ENCODE measurements at regions not wholly inside any gene's neighbourhood (a gene's known extent, or its start where the extent isn't known, plus 50 kb on each side); places are given as distances from the start of the nearest gene placed in this dataset.

DNA sequence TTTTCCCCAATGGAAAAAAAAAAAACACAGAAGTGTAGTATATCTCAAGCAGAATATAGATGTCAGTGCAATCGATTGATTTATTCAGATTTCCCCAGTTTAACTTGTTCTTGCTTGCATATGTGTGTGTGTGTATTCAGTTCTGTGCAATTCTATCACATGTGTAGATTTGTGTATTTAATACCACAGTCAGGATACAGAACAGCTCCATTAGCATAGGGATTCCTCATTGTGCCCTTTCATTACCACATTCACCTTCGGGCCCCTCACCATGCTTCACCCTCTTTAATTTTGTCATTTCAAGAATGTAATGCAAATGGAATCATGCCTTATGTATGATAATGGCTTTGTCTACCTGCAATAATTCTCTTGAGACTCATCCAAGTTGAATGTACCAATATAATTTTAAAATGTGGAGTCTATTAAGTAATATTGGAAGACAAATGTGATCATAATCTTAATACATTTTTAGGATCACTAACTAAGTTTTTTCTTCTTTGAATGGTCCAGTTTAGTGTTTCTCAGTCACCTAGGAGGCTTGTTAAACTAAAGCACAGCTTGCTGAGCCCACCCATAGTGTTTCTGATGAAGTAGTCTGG is 187.9 kb downstream of the TENT5A start:
- no peak overlapping the region for H3K4me3 ChIP-seq
- intact Hi-C loops (cut with DNase I) = no loop called here
- WGBS (ENCODE audit: insufficient coverage, low coverage, low lambda C conversion rate, missing lambda C conversion rate) = 89% methylated on average over 2 of the region's 2 CpGs
- TF ChIP-seq POLR2A (IDR thresholded peaks at IDR 0.05) = no peak
- TF ChIP-seq, protein P1, sequence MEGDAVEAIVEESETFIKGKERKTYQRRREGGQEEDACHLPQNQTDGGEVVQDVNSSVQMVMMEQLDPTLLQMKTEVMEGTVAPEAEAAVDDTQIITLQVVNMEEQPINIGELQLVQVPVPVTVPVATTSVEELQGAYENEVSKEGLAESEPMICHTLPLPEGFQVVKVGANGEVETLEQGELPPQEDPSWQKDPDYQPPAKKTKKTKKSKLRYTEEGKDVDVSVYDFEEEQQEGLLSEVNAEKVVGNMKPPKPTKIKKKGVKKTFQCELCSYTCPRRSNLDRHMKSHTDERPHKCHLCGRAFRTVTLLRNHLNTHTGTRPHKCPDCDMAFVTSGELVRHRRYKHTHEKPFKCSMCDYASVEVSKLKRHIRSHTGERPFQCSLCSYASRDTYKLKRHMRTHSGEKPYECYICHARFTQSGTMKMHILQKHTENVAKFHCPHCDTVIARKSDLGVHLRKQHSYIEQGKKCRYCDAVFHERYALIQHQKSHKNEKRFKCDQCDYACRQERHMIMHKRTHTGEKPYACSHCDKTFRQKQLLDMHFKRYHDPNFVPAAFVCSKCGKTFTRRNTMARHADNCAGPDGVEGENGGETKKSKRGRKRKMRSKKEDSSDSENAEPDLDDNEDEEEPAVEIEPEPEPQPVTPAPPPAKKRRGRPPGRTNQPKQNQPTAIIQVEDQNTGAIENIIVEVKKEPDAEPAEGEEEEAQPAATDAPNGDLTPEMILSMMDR (IDR thresholded peaks at IDR 0.05) = no peak
- no peak for ATAC-seq
- no peaks in the 10 kb centered on the region for H3K9me3 ChIP-seq
- no peaks in the 10 kb centered on the region for H3K36me3 ChIP-seq
- DNase-seq = no peak
- H3K4me1 ChIP-seq = peaks cover 0 to 21% (median 7%) of the 10 kb centered on the region in 4 donors
- H3K27me3 ChIP-seq = no peaks in the 10 kb centered on the region
- no peak overlapping the region for H3K27ac ChIP-seq

DNA sequence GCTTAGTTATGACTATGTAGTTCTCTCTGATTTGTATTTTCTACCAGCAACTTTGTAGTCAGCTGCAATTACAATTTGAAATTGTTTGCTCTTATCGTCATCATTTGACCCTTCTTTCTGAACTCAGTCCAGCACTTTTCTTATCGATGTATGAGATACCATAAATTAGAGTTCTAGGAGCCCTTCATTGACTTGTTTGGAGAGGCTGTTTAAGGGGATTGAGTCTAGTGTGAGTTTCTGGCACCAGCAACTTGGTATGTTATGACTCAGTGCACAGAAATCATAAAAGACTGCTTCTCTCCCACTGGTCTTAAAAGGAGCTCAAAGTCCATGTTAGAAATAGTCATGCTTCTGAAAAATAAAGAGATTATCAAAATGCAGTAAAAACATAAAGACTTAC is 190.3 kb downstream of the TENT5A start:
- Histone ChIP-seq H3K27ac (no peak overlapping the region), H3K9me3 (no peaks in the 10 kb centered on the region), H3K27me3 (no peaks in the 10 kb centered on the region), H3K4me3 (no peak overlapping the region), H3K4me1 (peaks cover 0 to 21% (median 7%) of the 10 kb centered on the region in 4 donors), H3K36me3 (no peaks in the 10 kb centered on the region)
- intact Hi-C loops (cut with DNase I) = no loop called here
- TF ChIP-seq POLR2A (IDR thresholded peaks at IDR 0.05) = no peak
- TF ChIP-seq, protein P1 (IDR thresholded peaks at IDR 0.05) = no peak
- 21% methylated on average over 2 of the region's 2 CpGs for WGBS (ENCODE audit: insufficient coverage, low coverage, low lambda C conversion rate, missing lambda C conversion rate)
- DNase-seq (no peak), ATAC-seq (peak in 3 of 4 donors; percentile 45 to 77 (median 62))

DNA sequence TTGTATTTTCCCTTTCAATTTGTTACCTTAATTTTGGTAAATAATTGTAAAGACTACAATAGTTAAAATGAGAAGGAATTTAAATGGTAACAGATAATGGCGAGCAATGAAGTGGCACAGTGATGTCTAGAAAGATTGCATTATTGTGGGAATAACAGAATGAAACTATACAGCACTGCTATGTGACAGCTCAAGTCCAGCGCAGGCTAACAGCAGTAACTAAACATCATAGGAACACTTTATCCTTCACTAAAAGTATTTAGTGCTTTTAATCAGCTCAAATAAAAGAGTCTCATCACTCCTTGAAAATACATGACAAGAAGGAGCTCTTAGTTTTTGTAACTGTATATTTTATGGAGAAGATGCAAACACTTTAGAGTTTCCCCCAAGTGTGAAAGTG is 190.8 kb downstream of the TENT5A start:
- intact Hi-C loops (cut with DNase I) = no loop called here
- no peak for ATAC-seq
- Histone ChIP-seq H3K4me3 (no peak overlapping the region), H3K36me3 (no peaks in the 10 kb centered on the region), H3K4me1 (peaks cover 0 to 21% (median 7%) of the 10 kb centered on the region in 4 donors), H3K9me3 (no peaks in the 10 kb centered on the region), H3K27ac (no peak overlapping the region), H3K27me3 (no peaks in the 10 kb centered on the region)
- no peak for DNase-seq
- TF ChIP-seq, protein P1 (IDR thresholded peaks at IDR 0.05) = no peak
- no peak for TF ChIP-seq POLR2A (IDR thresholded peaks at IDR 0.05)
- 70% methylated on average over 2 of the region's 2 CpGs for WGBS (ENCODE audit: insufficient coverage, low coverage, low lambda C conversion rate, missing lambda C conversion rate)

DNA sequence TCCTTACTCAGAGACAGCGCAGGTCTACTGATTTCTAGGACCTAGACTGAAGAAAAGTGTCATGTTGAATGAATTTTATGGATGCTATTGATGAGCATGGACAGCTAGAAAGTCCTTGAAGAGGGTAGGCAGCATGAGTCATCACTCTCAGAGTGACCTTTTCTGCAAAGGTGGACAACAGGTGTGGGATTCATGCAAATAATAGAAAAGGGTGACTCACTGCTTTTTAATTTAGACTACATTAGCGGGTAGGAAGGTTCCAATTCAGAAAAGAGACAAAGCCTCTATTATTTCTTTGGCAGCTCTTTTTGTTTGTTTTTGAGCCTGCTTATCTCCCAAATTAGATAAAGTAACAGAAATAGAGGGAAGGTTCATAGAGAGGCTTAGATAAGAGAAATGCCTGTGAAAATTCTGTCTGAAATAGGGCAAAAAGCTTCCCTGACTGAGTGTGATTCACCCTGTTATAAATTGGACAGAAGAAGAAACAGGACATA is 191.4 kb downstream of the TENT5A start:
- no peak overlapping the region for H3K4me3 ChIP-seq
- TF ChIP-seq, protein P1 (IDR thresholded peaks at IDR 0.05) = no peak
- TF ChIP-seq POLR2A (IDR thresholded peaks at IDR 0.05) = no peak
- intact Hi-C loops (cut with DNase I) = no loop called here

More for the DNA sequence above, 191.4 kb downstream of the TENT5A start:
- Histone ChIP-seq H3K4me1 (peaks cover 0 to 21% (median 7%) of the 10 kb centered on the region in 4 donors), H3K27me3 (no peaks in the 10 kb centered on the region), H3K36me3 (no peaks in the 10 kb centered on the region), H3K9me3 (no peaks in the 10 kb centered on the region), H3K27ac (no peak overlapping the region)
- DNase-seq = no peak
- WGBS (ENCODE audit: insufficient coverage, low coverage, low lambda C conversion rate, missing lambda C conversion rate) = 42% methylated on average over 2 of the region's 2 CpGs
- ATAC-seq = peak in 3 of 4 donors; percentile 37 to 83 (median 62)
